HG03521 (cell line): ENCODE measurements at regions not wholly inside any gene's neighbourhood (a gene's known extent, or its start where the extent isn't known, plus 50 kb on each side); places are given as distances from the start of the nearest gene placed in this dataset.
"Not testable (repeated sequence)": the region's sequence is repeated elsewhere in the genome, so short reads cannot be mapped to it uniquely, and the experiment has no call there.

Source experiments
- ATAC-seq: cut with Tn5 transposase; IDR thresholded peaks from one replicate; pipeline ENCODE4 v1.9.1; 2021; ENCODE audit warnings: mild to moderate bottlenecking, moderate library complexity; ENCODE audit not compliant: unreplicated experiment

DNA sequence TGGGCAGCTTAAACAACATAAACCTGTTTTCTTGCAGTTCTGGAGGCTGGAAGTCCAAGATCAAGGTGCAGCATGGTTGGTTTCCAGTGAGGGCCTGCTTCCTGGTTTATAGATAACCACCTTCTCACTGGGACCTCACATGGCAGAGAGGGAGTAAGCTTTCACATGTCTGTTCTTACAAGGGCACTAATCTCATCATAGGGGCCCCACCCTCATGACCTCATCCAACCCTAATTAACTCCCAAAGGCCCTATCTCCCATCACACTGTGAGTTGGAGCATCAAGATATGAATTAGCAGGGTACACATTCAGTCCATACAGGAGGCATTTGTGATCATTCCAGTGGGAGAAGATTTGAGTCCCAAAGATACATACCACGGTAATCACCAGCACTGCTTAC lies 50.5 kb upstream of the GRIN2A start:
- no peak for ATAC-seq

DNA sequence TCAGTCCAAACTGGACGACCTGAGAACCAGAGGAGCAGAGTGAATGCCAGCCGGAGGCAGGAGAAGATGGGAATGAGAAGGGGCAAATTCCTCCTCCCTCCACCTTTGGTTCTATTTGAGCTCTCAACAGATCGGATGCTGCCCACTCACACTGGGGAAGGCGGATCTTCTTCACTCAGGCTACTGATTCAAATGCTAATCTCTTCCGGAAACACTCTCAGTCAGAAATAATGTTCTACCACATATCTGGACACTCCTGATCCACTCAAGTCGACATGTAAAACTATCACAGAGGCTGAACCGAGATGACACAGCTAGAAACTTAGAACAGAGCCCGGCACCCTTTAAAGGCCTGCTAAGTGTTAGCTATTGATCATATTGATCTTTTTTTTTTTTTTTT lies 57.4 kb upstream of the GRIN2A start:
- ATAC-seq = no peak

DNA sequence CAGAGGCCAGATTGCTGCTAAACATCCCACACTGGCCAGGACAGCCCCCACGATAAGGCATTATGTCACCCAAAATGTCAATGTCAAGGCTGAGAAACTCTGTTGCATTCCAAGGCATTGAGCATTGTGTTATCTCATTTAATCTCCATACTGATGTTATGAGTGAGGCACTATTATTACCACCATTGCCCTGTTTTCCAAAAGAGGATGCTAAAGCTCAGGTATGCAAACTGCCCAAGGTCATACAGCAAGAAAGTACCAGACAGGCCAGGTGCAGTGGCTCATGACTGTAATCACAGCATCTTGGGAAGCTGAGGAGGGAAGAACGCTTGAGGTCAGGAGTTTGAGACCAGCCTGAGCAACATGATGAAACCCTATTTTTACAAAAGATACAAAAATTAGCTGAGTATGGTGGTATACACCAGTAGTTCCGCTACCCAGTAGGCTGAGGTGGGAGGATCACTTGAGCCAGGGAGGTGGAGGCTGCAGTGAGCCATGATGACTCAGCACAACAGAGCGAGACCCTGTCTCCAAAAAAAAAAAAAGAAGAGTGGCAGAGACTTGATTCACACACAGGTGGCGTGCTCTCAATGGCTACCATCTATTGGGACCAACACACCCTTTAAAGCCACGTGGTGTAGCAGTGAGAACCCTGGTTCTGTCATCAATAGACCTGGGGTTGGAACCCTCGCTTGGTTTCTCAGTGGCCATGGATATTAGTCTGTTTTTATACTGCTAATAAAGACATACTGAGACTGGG lies 58.8 kb upstream of the GRIN2A start:
- ATAC-seq = no peak

DNA sequence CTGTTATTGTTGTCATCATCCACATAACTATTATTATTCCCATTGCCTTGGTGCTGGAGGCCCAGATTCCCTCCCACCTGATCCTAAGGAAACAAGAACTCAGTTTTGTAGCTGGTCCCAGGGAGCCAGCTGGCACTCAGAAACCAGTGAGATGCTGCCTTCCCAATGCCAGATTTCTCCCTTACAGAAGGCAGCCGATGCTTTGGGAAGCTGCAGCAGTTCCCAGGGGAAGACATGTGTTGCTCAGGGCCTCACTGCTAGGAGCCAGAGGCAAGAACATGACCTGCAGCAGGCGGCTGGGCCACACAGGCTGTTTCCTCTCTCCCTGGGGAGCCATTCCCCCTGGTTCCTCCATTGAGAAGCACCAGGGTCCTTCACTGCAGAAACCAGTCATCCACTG lies 59.9 kb upstream of the GRIN2A start:
- ATAC-seq = no peak

DNA sequence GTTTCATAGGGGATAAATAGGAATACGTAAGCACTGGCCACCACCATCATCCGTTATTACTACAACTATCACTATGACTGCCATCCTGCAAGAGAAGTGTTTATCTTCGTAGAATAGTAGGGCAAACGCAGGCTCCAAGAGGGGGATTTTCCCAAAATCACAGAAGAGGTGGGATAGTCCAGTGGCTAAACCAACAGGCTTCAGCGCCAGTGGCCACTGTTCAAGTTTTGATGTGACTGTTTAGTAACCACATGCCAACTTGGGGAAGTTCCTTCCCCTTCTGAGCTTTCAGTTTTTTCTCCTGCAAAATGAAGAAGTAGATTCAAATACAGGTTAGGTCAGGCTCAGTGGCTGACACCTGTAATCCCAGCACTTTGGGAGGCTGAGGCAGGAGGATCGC lies 60.7 kb upstream of the GRIN2A start:
- no peak for ATAC-seq

DNA sequence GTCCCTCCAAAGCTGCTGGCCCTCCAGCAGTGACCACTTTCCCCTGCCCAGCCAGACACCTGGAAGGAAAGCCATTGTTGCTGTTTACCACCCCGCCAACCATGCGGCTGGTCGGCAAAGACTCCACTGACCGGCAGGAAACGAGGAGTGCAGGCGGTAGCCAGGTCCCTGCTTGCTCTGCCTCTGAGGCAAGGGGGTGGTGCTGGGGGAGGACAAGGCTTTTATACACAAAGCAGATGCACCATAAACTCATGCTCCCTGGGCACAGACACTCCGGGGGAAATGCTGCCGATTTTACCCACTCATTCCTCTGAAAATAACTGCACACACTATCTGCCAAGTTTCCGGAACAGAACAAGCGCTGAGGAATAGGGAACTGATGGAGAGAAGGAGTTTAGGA lies 62.8 kb upstream of the GRIN2A start:
- no peak for ATAC-seq

DNA sequence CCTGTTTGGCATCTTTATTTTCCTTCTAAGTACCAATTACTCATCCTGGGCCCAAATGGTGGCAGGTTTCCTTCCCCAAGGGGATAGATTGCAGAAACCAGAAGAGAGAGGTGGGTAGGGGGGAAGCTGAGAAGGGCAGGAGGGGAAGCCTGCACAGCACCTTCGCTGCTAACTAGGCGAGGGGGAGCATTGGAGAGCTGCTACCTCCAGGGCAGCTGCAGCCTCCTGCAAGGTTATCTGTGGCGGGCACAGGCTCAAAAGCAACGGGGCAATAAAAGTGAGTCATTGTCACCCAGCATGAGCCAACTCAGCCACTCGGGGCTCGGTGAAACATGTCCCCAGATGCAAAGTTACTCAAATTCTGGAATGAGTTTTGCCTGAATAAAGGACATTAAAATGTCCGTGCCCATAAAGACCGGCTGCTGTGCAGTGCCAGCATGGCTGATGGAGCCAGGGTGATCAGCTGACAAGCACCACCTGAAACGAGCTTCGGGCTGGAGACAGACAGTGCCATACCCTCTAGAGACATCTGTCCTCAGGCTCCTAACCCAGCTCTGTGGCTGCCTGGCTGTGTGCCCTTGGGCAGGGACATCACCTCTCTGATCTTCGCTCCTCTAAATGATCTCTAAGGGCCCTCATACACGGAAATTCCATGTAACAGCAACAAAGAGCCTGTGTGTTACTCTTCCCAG lies 68.1 kb upstream of the GRIN2A start:
- no peak for ATAC-seq

DNA sequence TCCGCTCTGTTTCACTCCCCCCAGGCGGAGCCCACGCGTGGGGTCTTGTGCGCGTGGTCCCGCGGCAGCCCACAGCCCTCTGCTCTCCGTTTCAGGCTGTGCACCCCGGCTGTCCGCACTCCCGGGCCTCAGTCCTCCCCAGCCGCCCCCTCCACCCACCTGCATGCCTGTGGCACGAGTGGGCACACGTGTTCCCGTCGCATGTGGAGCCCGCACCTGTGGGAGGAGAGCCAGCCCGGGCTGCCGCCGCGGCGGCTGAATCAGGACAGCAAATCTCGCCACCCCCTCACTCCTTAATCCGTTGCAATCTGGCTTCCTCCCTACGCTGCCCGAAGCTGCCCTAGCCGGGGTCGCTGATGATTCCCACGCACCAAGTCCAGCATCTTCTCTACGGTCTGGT lies 69.9 kb upstream of the GRIN2A start:
- ATAC-seq = no peak

DNA sequence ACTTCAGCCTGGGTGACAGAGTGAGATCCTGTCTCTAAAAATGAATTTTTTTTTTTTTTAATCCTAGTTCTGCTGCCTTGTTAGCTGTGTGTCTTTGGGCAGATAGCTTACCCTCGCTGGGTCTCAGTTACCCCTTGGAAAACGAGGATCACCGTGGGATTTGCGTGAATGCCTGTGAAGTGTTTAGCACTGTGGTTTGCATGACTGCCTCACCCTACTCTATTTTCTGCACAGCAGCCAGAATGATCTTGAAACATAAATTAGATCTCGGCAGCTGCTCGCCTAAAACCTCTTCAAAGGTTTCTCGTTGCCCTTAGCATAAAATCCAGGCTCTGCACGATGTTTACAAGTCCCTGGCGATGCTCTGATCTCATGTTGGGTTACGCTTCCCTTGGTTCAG lies 71.2 kb upstream of the GRIN2A start:
- no peak for ATAC-seq

DNA sequence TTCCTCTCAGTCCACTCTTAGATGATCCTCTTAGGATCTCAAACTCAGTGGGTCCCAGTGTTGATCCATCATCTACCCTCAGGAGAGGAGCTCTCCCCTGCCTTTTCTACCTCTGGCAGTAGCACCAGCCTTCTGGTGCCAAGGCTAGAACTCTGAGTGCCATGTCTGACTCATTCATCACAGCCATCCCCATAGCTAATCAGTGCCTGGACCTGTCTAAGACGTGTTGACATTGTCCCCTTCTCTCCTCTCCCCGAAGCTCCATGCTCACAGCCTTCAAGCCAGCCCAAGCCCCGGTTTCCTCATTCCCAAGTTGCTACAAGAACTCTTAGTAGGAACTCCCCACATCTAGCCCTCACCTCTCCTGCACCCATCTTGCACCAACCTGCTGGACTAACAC lies 73.5 kb upstream of the GRIN2A start:
- no peak for ATAC-seq

DNA sequence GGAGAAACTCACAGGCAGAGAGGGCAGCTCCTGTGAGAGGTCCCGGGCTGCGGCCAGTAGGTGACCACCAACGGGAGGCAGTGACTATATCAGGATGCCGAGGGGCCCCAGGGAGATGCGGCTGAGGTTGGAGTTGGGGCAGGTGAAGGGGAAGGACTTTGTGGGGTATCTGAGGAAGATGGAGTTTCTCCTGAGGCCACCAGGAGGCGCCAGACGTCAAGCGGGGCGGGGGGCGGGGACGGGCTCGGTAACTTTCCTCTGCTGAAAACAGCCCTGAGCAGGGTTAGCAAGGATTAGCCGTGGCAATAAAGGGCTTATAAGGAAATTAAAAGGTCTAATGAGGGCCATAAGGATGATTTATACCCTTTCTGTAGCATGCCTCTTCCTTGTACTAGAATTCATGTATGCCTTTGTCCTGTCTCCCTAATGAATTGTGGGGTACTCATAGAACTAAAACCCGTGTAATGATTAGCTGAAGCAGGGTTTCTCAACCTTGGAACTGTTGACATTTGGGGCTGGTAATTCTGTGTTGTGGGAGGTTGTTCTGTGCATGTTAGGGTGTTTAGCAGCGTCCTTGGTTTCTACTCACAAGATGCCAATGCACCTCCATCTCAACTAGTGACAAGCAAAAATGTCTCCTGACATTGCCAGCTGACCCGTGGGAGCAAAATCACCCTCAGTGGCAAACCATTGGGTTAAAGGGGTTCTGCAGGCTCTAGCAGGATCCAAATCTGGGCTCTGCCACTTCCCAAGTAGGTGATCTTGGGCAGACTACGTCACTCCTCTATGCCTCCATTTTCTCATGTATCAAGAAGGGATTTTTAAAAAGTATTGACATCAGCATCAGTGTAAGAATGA lies 74.8 kb upstream of the GRIN2A start:
- no peak for ATAC-seq

DNA sequence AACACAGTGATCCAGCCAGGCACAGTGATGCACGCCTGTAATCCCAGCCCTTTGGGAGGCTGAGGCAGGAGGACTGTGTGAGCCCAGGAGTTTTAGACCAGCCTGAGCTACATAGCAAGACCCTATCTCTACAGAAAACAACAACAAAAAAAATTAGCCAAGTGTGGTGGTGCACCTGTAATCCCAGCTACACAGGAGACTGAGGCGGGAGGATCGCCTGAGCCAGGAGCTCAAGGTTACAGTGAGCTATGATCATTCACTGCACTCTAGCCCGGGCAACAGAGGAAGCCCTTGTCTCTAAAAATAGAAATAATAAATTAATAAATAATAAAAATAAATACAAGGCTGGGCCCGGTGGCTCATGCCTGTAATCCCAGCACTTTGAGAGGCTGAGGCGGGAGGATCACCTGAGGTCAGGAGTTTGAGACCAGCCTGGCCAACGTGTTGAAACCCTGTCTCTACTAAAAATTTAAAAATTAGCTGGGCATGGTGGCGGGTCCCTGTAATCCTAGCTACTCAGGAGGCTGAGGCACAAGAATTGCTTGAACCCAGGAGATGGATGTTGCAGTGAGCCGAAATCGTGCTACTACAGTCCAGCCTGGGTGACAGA lies 75.5 kb upstream of the GRIN2A start:
- not testable (repeated sequence) for ATAC-seq

DNA sequence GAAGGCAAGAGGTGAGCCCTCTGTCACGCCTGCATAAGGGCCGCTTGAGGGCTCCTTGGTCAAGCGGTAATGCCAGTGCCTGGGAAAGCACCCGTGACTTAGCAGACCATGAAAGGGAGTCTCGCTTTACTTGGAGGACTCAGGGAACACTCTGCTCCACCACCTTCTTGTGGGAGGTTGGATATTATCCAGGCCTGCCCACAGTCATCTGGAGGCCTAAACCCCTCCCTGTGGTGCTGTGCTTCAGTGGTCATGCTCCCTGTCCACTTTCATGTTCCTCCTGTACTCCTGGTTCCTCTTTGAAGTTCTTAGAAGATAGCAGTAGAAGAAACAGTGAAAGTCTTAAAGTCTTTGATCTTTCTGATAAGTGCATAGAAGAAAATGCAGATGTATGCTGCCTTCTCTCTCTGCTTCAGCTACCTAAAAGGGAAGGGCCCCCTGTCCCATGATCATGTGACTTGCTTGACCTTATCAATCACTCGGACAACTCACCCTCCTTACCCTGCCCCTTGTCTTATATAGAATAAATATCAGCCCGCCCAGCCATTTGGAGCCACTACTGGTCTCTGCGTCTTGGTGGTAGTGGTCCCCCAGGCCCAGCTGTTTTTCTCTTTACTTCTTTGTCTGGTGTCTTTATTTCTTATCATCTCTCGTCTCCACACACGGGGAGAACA lies 76.8 kb upstream of the GRIN2A start:
- not testable (repeated sequence) for ATAC-seq

DNA sequence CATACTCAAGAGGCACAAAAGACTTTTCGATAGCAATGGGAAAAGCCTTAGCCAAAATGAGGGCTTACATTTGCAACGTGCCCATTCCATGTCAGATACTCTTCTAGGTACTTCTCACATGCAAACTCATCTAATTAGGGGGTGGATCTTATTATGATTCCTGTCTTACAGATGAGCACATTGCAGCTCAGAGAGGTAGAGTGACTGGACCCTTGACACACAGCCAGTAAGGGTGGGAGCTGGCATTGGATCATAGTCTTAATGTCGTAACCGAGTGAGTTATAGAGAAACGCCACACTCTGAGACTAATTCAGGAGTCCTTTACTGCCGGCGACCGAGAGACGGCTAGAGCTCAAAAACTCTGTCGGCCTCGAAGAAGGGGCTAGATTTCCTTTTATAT lies 78.8 kb upstream of the GRIN2A start:
- no peak for ATAC-seq

DNA sequence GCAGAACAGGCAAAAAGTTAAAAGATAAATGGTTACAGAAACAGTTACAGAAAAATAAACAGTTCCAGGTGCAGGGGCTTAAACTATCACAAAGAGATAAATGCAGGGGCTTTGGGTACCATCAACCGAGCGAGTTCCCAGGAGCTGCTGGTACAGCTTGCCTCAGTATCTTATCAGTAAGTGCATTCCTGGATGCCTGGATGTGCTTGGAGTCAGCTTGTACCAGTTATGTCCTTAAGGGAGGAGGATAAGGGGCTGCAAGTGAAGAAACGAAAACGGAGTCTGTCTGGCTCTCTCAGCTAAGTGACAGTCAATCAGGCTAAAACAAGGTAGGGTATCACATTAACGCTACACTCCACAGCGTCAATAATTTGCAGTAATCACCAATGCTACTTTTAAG lies 79.3 kb upstream of the GRIN2A start:
- ATAC-seq = not testable (repeated sequence)

DNA sequence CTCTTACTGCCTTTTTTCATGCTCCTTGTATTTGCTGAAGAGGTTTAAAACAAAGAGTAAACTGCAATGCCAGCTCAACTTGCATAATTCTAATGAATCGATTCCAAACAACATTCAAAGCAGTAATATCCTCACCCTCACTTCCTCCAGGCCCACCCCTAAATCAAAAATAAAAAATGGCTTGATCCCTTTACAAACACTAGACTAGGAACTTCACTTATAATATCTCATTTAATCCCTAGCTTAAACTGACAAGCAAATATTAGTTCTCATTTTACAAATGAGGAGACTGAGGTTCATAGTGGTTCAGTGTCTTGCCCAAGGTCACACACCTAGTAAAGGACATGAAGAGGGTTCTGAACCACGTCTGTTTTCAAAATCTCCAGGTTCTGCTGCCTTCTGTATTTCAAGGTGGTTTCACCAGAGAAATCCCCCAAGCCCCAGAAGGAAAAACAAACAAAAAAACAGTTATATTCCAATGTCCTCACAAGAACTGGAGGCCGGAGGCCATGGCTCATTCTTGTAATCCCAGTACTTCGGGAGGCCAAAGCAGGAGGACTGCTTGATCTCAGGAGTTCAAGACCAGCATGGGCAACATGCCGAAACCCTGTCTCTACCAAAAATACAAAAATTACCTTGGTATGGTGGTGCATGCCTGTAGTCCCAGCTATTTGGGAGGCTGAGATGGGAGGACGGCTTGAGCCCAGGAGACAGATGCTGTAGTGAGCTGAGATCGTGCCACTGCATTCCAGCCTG lies 80.3 kb upstream of the GRIN2A start:
- no peak for ATAC-seq

DNA sequence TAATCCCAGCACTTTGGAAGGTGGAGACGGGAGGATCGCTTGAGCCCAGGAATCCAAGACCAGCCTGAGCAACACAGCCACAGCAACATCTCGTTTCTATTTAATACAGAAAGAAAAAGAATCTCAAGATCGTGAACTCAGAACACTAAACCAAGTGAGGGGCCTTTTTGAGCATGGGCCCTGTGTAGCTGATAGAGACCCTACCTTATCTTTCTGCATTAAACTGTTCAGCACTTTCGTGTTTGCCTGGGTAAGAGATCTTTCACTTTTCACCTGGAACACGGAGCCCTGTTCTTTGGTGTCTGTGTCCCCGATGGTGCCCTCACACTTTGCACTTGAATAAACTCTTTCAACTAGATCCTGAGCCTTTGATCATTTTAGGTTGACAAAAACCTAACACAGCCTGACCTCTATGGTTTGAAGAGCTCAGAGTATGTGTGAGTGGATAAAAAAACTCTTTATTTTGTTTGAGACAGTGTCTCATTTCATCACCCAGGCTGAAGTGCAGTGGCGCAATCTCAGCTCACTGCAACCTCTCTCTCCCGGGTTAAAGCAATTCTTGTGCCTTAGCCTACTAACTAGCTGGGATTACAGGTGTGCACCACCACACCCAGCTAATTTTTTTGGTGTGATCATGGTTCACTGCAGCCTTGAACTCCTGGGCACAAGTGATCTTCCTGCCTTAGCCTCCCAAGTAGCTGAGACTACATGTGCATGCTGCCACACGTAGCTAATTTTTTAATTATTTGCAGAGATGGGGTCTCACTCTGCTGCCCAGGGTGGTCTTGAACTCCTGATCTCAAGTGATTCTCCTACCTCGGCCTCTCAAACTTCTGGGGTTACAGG lies 83.8 kb upstream of the GRIN2A start:
- no peak for ATAC-seq

DNA sequence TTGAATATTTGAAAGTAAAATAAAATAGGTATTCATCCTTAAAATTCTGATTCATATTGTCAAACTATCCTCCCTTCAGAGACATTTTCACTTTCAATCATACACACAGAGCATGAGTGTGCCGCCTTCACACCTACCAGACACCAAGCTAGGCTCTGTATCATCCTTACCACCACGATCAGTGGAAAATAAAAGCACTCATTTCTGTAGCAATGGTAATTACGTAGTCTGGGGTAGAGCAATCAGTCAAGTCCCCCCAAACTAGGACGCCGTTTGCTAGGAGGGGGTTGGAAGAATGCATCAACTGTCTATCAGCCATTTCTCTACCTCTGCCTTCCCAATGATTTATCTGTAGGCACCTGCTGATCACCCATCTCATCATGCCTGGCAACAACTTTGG lies 84.6 kb upstream of the GRIN2A start:
- ATAC-seq = no peak

DNA sequence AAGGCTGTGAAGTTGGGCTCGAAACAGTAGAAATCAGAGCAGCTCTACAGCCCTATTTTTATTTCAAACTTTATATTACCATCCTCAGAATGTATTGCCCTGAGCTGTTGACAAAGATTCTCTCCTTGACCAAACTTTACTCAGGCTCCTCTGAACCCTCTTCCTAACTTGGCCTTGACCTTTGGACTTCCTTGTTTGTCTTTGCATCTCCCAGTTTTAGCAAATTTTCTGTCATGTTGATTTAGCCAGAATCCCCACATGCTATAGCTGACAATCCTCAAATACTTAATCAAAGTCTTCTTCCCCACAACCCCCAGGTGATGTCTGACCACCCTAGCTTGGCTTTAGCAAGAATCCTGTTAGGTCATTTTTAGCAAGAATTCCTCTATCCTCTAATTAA lies 87.4 kb upstream of the GRIN2A start:
- ATAC-seq = no peak
